ENCODE measurements at regions not wholly inside any gene's neighbourhood (a gene's known extent, or its start where the extent isn't known, plus 50 kb on each side); places are given as distances from the start of the nearest gene placed in this dataset.

GRCh38 chr18:70892381-70892780 is 603.5 kb downstream of the SOCS6 start (continued):
- TF ChIP-seq, protein P1, sequence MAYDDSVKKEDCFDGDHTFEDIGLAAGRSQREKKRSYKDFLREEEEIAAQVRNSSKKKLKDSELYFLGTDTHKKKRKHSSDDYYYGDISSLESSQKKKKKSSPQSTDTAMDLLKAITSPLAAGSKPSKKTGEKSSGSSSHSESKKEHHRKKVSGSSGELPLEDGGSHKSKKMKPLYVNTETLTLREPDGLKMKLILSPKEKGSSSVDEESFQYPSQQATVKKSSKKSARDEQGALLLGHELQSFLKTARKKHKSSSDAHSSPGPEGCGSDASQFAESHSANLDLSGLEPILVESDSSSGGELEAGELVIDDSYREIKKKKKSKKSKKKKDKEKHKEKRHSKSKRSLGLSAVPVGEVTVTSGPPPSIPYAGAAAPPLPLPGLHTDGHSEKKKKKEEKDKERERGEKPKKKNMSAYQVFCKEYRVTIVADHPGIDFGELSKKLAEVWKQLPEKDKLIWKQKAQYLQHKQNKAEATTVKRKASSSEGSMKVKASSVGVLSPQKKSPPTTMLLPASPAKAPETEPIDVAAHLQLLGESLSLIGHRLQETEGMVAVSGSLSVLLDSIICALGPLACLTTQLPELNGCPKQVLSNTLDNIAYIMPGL (CRISPR knock-in tag; IDR thresholded peaks at IDR 0.05): no peak

- CTCF ChIA-PET: no interaction called here
- Mint-ChIP-seq H3K4me1 (no peaks in the 10 kb centered on the region), H3K36me3 (peaks cover 49% of the 10 kb centered on the region), H3K27ac (no peak overlapping the region), H3K9me3 (peaks cover 80% of the 10 kb centered on the region), H3K4me3 (no peak overlapping the region), H3K27me3 (ENCODE audit: low read depth) (no peaks in the 10 kb centered on the region; the same call in 1 of the 2 replicates)
- TF ChIP-seq RELA (CRISPR knock-in tag; IDR thresholded peaks at IDR 0.05; ENCODE audit: borderline replicate concordance): no peak
- no peak for TF ChIP-seq MLX (CRISPR knock-in tag; IDR thresholded peaks at IDR 0.05)
- TF ChIP-seq TCF7 (CRISPR knock-in tag; IDR thresholded peaks at IDR 0.05; ENCODE audit: low read depth): no peak
- TF ChIP-seq ZNF396 (CRISPR knock-in tag; IDR thresholded peaks at IDR 0.05; ENCODE audit: borderline replicate concordance): no peak
- TF ChIP-seq ZNF423 (CRISPR knock-in tag; IDR thresholded peaks at IDR 0.05): no peak
- TF ChIP-seq, protein P2, sequence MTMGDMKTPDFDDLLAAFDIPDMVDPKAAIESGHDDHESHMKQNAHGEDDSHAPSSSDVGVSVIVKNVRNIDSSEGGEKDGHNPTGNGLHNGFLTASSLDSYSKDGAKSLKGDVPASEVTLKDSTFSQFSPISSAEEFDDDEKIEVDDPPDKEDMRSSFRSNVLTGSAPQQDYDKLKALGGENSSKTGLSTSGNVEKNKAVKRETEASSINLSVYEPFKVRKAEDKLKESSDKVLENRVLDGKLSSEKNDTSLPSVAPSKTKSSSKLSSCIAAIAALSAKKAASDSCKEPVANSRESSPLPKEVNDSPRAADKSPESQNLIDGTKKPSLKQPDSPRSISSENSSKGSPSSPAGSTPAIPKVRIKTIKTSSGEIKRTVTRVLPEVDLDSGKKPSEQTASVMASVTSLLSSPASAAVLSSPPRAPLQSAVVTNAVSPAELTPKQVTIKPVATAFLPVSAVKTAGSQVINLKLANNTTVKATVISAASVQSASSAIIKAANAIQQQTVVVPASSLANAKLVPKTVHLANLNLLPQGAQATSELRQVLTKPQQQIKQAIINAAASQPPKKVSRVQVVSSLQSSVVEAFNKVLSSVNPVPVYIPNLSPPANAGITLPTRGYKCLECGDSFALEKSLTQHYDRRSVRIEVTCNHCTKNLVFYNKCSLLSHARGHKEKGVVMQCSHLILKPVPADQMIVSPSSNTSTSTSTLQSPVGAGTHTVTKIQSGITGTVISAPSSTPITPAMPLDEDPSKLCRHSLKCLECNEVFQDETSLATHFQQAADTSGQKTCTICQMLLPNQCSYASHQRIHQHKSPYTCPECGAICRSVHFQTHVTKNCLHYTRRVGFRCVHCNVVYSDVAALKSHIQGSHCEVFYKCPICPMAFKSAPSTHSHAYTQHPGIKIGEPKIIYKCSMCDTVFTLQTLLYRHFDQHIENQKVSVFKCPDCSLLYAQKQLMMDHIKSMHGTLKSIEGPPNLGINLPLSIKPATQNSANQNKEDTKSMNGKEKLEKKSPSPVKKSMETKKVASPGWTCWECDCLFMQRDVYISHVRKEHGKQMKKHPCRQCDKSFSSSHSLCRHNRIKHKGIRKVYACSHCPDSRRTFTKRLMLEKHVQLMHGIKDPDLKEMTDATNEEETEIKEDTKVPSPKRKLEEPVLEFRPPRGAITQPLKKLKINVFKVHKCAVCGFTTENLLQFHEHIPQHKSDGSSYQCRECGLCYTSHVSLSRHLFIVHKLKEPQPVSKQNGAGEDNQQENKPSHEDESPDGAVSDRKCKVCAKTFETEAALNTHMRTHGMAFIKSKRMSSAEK (CRISPR knock-in tag; IDR thresholded peaks at IDR 0.05; ENCODE audit: borderline replicate concordance): no peak
- TF ChIP-seq GABPB1 (CRISPR knock-in tag; IDR thresholded peaks at IDR 0.05): no peak
- POLR2A ChIA-PET: no interaction called here
- DNase-seq (ENCODE audit: low spot score) (no peak), ATAC-seq (no peak)
These were observed 581.4 kb downstream of the SOCS6 start for GRCh38 chr18:70870292-70870691.

GRCh38 chr18:70848329-70848728 is 559.5 kb downstream of the SOCS6 start:
- DNase-seq (ENCODE audit: low spot score) (no peak), ATAC-seq (no peak)
- H3K4me3 Mint-ChIP-seq: no peak overlapping the region
- H3K36me3 Mint-ChIP-seq: peaks cover 66% of the 10 kb centered on the region
- H3K27me3 Mint-ChIP-seq (ENCODE audit: low read depth): peaks cover 13% of the 10 kb centered on the region
- POLR2A ChIA-PET: no interaction called here
- TF ChIP-seq HMGA2 (CRISPR knock-in tag; IDR thresholded peaks at IDR 0.05) (no peak), MXD4 (CRISPR knock-in tag; IDR thresholded peaks at IDR 0.05; ENCODE audit: borderline replicate concordance) (no peak), KAT7 (CRISPR knock-in tag; IDR thresholded peaks at IDR 0.05; ENCODE audit: borderline replicate concordance) (no peak), TCF7 (CRISPR knock-in tag; IDR thresholded peaks at IDR 0.05; ENCODE audit: low read depth) (no peak), FOXP1 (CRISPR knock-in tag; IDR thresholded peaks at IDR 0.05; ENCODE audit: borderline replicate concordance) (no peak), IRF2 (CRISPR knock-in tag; IDR thresholded peaks at IDR 0.05; ENCODE audit: borderline replicate concordance, low read depth) (no peak), MLX (CRISPR knock-in tag; IDR thresholded peaks at IDR 0.05) (no peak)
- TF ChIP-seq, protein P3, sequence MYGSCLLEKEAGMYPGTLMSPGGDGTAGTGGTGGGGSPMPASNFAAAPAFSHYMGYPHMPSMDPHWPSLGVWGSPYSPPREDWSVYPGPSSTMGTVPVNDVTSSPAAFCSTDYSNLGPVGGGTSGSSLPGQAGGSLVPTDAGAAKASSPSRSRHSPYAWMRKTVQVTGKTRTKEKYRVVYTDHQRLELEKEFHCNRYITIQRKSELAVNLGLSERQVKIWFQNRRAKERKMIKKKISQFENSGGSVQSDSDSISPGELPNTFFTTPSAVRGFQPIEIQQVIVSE (CRISPR knock-in tag; IDR thresholded peaks at IDR 0.05; ENCODE audit: borderline replicate concordance): no peak
- TF ChIP-seq, protein P4, sequence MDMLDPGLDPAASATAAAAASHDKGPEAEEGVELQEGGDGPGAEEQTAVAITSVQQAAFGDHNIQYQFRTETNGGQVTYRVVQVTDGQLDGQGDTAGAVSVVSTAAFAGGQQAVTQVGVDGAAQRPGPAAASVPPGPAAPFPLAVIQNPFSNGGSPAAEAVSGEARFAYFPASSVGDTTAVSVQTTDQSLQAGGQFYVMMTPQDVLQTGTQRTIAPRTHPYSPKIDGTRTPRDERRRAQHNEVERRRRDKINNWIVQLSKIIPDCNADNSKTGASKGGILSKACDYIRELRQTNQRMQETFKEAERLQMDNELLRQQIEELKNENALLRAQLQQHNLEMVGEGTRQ (CRISPR knock-in tag; IDR thresholded peaks at IDR 0.05): no peak
- TF ChIP-seq, protein P5, sequence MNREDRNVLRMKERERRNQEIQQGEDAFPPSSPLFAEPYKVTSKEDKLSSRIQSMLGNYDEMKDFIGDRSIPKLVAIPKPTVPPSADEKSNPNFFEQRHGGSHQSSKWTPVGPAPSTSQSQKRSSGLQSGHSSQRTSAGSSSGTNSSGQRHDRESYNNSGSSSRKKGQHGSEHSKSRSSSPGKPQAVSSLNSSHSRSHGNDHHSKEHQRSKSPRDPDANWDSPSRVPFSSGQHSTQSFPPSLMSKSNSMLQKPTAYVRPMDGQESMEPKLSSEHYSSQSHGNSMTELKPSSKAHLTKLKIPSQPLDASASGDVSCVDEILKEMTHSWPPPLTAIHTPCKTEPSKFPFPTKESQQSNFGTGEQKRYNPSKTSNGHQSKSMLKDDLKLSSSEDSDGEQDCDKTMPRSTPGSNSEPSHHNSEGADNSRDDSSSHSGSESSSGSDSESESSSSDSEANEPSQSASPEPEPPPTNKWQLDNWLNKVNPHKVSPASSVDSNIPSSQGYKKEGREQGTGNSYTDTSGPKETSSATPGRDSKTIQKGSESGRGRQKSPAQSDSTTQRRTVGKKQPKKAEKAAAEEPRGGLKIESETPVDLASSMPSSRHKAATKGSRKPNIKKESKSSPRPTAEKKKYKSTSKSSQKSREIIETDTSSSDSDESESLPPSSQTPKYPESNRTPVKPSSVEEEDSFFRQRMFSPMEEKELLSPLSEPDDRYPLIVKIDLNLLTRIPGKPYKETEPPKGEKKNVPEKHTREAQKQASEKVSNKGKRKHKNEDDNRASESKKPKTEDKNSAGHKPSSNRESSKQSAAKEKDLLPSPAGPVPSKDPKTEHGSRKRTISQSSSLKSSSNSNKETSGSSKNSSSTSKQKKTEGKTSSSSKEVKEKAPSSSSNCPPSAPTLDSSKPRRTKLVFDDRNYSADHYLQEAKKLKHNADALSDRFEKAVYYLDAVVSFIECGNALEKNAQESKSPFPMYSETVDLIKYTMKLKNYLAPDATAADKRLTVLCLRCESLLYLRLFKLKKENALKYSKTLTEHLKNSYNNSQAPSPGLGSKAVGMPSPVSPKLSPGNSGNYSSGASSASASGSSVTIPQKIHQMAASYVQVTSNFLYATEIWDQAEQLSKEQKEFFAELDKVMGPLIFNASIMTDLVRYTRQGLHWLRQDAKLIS (CRISPR knock-in tag; IDR thresholded peaks at IDR 0.05; ENCODE audit: borderline replicate concordance): no peak
- H3K9me3 Mint-ChIP-seq: peaks cover 78% of the 10 kb centered on the region
- CTCF ChIA-PET: no interaction called here
- no peak overlapping the region for H3K27ac Mint-ChIP-seq
- H3K4me1 Mint-ChIP-seq: no peaks in the 10 kb centered on the region
